ENCODE measurements at regions not wholly inside any gene's neighbourhood (a gene's known extent, or its start where the extent isn't known, plus 50 kb on each side); places are given as distances from the start of the nearest gene placed in this dataset.

- TF ChIP-seq NR2F2 (IDR thresholded peaks at IDR 0.05; ENCODE audit: borderline replicate concordance, low read depth) (no peak), TRAFD1 (CRISPR knock-in tag; IDR thresholded peaks at IDR 0.05; ENCODE audit: borderline replicate concordance) (no peak), SYNCRIP (IDR thresholded peaks at IDR 0.05; ENCODE audit: insufficient read depth, low read depth, low read length) (no peak), ZNF205 (CRISPR knock-in tag; IDR thresholded peaks at IDR 0.05) (no peak), NRL (CRISPR knock-in tag; IDR thresholded peaks at IDR 0.05; ENCODE audit: borderline replicate concordance) (no peak), ZBTB1 (CRISPR knock-in tag; IDR thresholded peaks at IDR 0.05; ENCODE audit: borderline replicate concordance) (no peak), ZFP41 (CRISPR knock-in tag; IDR thresholded peaks at IDR 0.05; ENCODE audit: borderline replicate concordance) (no peak)
Measured at GRCh38 chrX:63932907-63933306, 147.9 kb upstream of the ARHGEF9 start (continued).

DNA sequence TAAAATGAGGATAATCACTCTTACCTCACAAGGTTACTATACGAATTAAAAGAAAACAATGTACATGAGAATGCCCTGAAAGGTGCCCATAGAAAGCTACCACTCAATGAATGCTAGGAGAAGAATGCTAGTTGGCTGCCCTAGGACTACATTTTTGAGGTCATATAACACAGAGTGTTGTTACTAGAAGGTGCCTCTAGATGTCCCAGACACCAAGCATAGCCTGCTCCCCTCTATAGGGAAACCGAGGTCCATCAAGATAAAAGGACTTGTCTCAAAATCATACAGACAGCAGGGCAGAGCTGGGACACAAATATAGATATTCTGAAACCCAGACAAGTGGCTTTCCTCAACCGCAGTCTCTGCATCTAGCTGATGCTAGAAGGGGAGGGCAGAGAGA is 147.0 kb upstream of the ARHGEF9 start:
- ChIA-PET CTCF (ENCODE audit: low intra/inter-chr PET ratio, low total read pairs) (no interaction called here), POLR2A (no interaction called here)
- in situ Hi-C loops (cut with HindIII; ENCODE audit: extremely low pct_ligation_motif_present, low pct_unique_long_range_greater_than_20kb) (no loop called here), intact Hi-C loops (cut with micrococcal nuclease; ENCODE audit: unreplicated experiment) (no loop called here)
- no peaks in the 10 kb centered on the region for H3K4me1 ChIP-seq (ENCODE audit: insufficient read depth, low read length)
- no peak overlapping the region for H2AFZ ChIP-seq (ENCODE audit: low read length)
- no peak overlapping the region for H3K9ac ChIP-seq (ENCODE audit: insufficient read depth, low read depth, low read length)
- TF ChIP-seq FOXK1 (CRISPR knock-in tag; IDR thresholded peaks at IDR 0.05; ENCODE audit: borderline replicate concordance, low read depth) = no peak
- BruUV-seq (replicated peaks) = no TSS peak
- no peak for FAIRE-seq
- 8% methylated on average over 2 of the region's 3 CpGs for WGBS (ENCODE audit: low lambda C conversion rate)
- H3K9me3 ChIP-seq (ENCODE audit: low read length) = no peaks in the 10 kb centered on the region
- no peaks in the 10 kb centered on the region for H3K79me2 ChIP-seq (ENCODE audit: insufficient read depth, low read length)
- H3K36me3 ChIP-seq (replicated peaks in 1 of 2; ENCODE audit: control insufficient read depth in 1 of 2, insufficient read depth in 2 of 2, low read length in 2 of 2) = no peaks in the 10 kb centered on the region
- no peaks in the 10 kb centered on the region for H3K27me3 ChIP-seq (ENCODE audit: control insufficient read depth in 1 of 2, insufficient read depth in 2 of 2, low read length in 2 of 2)
- no peak overlapping the region for H3K4me2 ChIP-seq (ENCODE audit: low read depth, low read length)
- no peaks in the 10 kb centered on the region for H4K20me1 ChIP-seq (ENCODE audit: insufficient read depth, low read length)
- H3K27ac ChIP-seq (ENCODE audit: extremely low read length, insufficient read depth, low read length) = no peak overlapping the region
- no peak for ATAC-seq
- no peak overlapping the region for H3K4me3 ChIP-seq (replicated peaks in 1 of 3; ENCODE audit: insufficient read depth in 1 of 3, low read depth in 2 of 3, low read length in 3 of 3)
- DNase-seq (ENCODE audit: low spot score) = no peak

Data from HepG2 (cell line).